ENCODE measurements at regions not wholly inside any gene's neighbourhood (a gene's known extent, or its start where the extent isn't known, plus 50 kb on each side); places are given as distances from the start of the nearest gene placed in this dataset.

GRCh38 chr1:29749024-29749945 lies 513.0 kb downstream of the PTPRU start:
- DNase-seq (ENCODE audit: low read depth in 3 of 3, low spot score in 1 of 3) = no peak

- DNase-seq (ENCODE audit: low read depth in 3 of 3, low spot score in 1 of 3) = no peak
Measured at GRCh38 chr1:29747196-29747595, 510.9 kb downstream of the PTPRU start.

- DNase-seq (ENCODE audit: low read depth in 3 of 3, low spot score in 1 of 3) = no peak
Measured at GRCh38 chr1:29746076-29746665, 509.8 kb downstream of the PTPRU start.

- no peak for DNase-seq (ENCODE audit: low read depth in 3 of 3, low spot score in 1 of 3)
Measured at GRCh38 chr1:29744684-29745490, 508.6 kb downstream of the PTPRU start.

- DNase-seq (ENCODE audit: low read depth in 3 of 3, low spot score in 1 of 3) = no peak
Measured at GRCh38 chr1:29743931-29744330, 507.6 kb downstream of the PTPRU start.

DNA sequence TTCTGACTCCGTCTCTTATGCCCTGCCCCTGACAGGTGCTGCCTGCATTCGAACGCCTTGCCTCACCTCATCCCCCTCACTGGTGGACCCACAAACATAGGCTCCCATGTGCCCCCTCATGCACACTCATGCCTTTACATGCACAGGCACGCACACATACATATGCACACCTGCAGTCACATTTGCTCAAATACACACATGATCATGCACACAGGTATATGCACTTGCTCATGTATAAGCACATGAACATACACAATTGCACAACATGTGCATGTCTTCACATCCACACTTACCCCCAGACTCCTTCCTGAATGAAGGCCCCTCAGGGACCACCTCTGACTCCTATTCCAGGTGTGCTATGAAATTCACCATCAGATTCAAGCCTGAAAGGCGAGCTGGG lies 506.9 kb downstream of the PTPRU start:
- no peak for DNase-seq (ENCODE audit: low read depth in 3 of 3, low spot score in 1 of 3)

- no peak for DNase-seq (ENCODE audit: low read depth in 3 of 3, low spot score in 1 of 3)
Measured at GRCh38 chr1:29739176-29739575, 502.9 kb downstream of the PTPRU start.

GRCh38 chr1:29736582-29737188 lies 500.4 kb downstream of the PTPRU start:
- DNase-seq (ENCODE audit: low read depth in 3 of 3, low spot score in 1 of 3) = no peak

- DNase-seq (ENCODE audit: low read depth in 3 of 3, low spot score in 1 of 3) = no peak
Measured at GRCh38 chr1:29732453-29732852, 496.1 kb downstream of the PTPRU start.

DNA sequence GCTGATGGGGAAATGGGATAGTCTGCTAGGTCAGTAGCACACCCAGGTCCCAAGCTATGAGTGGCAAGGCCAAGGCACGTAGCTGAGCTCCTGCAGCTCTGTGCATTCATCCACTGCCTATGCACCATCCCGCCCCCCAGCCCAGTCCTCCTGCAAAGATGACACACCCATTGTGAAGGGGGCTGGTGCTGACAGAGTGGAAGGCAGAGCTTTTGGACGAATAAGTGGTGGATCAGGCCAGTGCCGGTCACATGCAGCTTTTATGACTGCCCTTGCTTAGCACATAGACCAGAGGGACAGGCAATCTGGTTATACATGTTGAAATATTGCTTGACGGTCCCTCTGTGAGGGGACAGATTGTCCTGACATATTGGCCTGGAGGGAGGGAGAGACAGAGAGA lies 494.3 kb downstream of the PTPRU start:
- no peak for DNase-seq (ENCODE audit: low read depth in 3 of 3, low spot score in 1 of 3)

- DNase-seq (ENCODE audit: low read depth in 3 of 3, low spot score in 1 of 3) = no peak
Measured at GRCh38 chr1:29729281-29729680, 493.0 kb downstream of the PTPRU start.

DNA sequence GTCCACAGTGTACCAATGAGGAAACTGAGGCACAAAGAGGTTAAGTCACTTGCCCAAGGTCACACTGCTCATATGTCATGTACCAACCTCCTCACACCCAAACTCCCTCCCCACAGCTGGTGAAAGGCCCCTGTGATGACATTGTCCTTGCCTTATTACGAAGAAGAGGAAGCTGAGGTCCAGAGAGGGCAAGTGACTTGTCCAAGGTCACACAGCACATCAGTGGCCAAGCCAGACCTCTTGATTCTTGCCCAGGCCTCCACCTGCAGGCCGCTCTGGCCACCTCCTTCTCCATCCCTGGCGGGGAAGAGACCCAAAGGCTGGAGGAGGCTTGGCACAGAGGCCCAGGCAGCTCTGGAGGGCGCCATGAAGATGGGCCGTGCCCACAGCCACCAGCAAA lies 492.4 kb downstream of the PTPRU start:
- DNase-seq (ENCODE audit: low read depth in 3 of 3, low spot score in 1 of 3) = no peak

- no peak for DNase-seq (ENCODE audit: low read depth in 3 of 3, low spot score in 1 of 3)
Measured at GRCh38 chr1:29725262-29725661, 488.9 kb downstream of the PTPRU start.

GRCh38 chr1:29722598-29722997 lies 486.3 kb downstream of the PTPRU start:
- DNase-seq (ENCODE audit: low read depth in 3 of 3, low spot score in 1 of 3) = no peak

GRCh38 chr1:29719253-29719652 lies 482.9 kb downstream of the PTPRU start:
- DNase-seq (ENCODE audit: low read depth in 3 of 3, low spot score in 1 of 3) = no peak

DNA sequence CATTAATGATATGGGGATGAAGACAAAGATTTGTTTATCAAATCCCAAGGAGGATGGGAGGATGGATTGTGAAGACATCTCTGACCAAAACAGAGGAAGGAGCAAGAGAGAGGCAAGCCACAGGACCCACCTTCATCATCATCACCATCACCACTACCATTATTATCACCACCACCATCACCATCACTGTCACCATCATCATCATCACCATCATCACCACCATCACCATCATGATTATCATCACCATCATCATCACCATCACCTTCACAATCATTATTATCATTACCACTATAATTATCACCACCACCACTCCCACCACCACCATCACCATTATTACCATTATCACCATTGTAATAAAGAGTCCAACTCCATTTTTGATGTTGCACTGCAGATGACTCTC lies 482.5 kb downstream of the PTPRU start:
- DNase-seq (ENCODE audit: low read depth in 3 of 3, low spot score in 1 of 3) = no peak

GRCh38 chr1:29716306-29716705 lies 480.0 kb downstream of the PTPRU start:
- no peak for DNase-seq (ENCODE audit: low read depth in 3 of 3, low spot score in 1 of 3)

- DNase-seq (ENCODE audit: low read depth in 3 of 3, low spot score in 1 of 3) = no peak
Measured at GRCh38 chr1:29713857-29714256, 477.5 kb downstream of the PTPRU start.

- DNase-seq (ENCODE audit: low read depth in 3 of 3, low spot score in 1 of 3) = no peak
Measured at GRCh38 chr1:29712801-29713200, 476.5 kb downstream of the PTPRU start.

DNA sequence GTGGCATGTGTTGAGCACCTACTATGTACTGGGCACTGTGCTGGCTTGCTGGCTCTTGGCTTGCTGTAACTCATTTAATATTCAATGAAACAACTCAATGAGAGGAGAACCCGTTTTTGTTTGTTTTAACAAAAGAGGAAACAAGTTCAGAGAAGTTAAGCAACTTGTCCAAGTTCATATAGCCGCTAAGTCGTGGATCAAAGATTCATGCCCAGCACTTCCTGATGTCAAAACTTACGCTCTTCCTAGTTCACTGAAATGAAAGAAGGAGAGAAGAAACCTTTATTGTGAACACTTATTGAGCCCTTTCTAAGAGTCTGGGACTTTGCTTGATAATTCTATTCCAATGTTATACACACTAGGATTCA lies 475.9 kb downstream of the PTPRU start:
- DNase-seq (ENCODE audit: low read depth in 3 of 3, low spot score in 1 of 3) = no peak

DNA sequence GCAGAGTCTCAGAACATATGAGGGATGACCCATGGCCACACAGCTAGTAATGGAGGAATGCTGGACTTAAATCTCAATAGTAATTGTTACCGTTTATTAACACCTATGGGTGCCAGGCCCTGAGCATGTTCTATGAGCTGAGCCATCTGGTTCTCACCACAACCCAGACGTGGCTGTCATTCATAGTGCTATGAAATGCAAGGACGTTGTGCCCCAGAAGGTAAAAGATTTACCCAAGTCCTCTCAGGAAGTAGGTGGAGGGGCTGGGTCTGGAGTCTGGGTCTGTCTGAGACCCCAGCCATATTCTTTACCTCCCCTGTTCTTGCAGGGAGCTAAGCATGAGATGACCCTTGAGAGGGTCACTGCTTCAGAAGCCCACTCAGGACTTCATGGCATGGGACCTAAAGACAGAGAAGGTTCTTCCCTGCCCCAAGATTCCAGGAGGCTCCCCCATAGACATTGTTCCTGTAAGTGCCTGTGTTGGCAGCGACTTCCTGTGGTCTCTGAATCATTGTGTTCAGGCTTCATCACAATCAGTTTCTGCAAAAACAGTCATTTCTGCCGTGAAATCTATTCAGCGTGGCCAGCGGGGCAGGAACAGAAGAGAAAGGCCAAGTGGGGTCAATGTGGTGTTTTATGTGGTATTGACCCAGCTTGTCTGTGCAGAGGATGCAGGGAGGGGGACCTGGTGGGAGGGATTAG lies 475.4 kb downstream of the PTPRU start:
- no peak for DNase-seq (ENCODE audit: low read depth in 3 of 3, low spot score in 1 of 3)
